Cardiac septum (tissue), 1 donor: ENCODE measurements at regions not wholly inside any gene's neighbourhood (a gene's known extent, or its start where the extent isn't known, plus 50 kb on each side); places are given as distances from the start of the nearest gene placed in this dataset.
"Not testable (repeated sequence)": the region's sequence is repeated elsewhere in the genome, so short reads cannot be mapped to it uniquely, and the experiment has no call there.

ENCODE experiments used
- DNase-seq: peaks from one replicate; pipeline ENCODE4 v3.0.0-alpha.2; 2020; ENCODE audit warnings: low spot score
- intact Hi-C: fragments of 100-400 bp; cut with DNase I; formaldehyde crosslinking; loops from one replicate; pipeline ENCODE4 v1.14.0; 2022
- donor health status: DM: no; HTN: no; CAD: no.

GRCh38 chr3:159650726-159651125, 337.9 kb upstream of the IL12A start:
- no peak for DNase-seq
- intact Hi-C loops = no loop called here

DNA sequence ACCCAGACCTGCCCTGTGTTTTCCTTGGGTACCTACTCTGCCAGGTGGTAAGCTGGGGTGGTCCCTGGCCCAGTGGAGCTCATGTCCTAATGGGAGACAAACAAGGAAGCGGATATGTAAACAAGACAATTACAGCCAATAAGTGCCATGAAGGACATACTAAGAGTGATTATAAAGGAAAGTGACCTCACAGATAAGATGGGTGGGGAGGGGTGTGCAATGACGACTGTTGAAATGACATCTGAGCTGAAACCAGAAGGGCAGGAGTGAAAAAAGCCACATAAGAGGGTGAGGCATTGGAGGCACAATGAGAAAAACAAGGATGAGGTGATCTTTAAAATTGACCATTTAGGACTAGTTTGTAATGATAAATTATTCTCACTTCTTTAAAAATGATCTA, 336.2 kb upstream of the IL12A start:
- no peak for DNase-seq
- intact Hi-C loops = no loop called here

DNA sequence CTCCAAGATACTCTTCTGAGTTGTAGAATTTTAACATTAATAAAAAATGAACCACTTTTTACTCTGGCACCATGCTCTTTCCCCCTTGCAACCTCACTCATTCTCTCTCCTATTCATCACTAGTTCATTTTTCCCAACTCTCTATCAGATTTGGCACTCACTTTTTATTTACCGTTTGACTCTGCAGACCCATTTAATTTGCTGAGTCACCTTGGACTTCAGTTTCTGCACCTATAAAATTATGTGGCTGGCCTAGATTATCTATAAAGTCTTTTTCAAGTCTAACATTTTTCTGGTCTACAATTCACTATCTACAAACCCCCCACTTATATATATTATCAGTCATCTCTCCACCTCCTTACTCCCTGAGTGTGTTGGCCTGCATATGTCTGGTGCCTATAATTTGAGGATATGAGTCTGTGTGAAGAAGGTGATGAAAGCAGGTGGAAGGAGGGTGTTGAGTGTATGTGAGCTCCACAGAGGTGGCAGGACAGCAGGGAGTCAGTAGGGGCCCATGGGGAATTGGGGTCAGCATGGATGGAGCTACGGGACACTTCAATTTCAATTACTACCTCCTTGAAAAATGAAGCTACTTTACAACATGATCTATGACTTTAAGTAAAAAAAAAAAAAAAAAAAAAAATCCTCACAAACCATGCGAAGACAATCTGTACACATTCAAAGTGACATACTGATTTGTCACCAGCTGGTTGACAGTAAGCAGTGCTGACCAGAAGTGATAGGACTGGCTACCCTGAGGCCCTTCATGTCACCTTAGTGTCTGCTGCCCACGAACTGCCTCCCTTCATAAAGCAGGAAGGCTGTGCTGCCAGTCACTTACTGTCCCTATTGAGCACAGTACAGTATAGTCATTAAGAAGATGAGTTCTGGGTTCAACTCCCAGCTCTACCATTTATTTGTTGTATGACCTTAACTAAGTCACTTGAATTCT, 334.2 kb upstream of the IL12A start:
- no peak for DNase-seq
- intact Hi-C loops = no loop called here

DNA sequence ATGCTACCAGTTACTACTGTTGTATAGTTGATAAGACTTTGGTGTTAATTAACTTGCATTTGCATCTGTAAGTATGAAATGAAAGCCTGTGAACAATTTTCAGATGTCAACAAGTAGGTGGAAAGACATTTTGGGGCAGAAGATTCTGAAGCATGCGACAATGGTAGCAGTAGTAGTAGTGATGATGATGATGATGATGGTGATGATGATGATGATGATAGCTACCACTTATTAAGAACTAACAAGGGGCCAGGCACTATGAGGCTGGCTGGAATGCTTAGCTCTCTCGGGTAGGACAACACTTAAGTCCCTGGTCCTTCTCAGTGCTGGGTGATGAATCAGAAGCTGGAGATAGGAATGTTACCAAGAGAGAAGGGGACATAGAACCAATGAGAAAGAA, 333.4 kb upstream of the IL12A start:
- intact Hi-C loops = no loop called here
- no peak for DNase-seq

DNA sequence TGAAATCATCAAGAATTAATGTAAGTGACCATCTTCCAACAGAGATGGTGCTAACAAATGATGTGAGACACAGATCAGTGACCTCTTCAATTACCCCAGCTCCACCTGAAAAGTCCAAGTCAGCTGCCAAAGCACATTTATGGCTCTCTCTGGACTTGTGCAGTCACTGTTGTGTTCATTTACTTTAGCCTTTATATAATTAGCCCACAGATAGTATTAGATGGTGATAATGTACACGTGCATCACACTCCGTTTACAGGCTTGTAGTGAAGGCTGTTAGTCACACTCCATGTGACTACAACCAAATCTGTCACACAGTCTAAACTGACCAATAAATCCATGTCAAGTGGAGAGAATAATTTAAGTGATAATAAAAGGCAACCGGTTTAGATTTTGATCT, 331.5 kb upstream of the IL12A start:
- no peak for DNase-seq
- intact Hi-C loops = no loop called here

GRCh38 chr3:159657629-159658028, 331.0 kb upstream of the IL12A start:
- DNase-seq = no peak
- intact Hi-C loops = no loop called here

DNA sequence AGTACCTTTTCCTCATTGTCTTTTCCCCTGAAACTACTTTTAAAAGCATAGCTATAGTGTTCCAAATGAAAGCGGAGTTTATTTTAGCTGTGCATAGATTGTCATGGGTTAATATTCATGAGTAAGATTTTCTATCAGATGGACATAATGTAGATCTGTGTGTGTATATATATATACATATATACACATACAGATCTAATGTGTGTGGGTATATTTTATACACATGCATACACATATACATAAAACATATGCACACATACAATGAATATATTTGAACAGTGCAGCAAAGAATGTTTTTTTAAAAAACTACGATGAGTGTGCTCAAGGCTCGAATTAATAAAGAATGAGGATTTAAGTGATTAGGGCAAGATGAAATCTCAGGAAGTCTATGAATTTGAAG, 328.3 kb upstream of the IL12A start:
- no peak for DNase-seq
- intact Hi-C loops = no loop called here

GRCh38 chr3:159660901-159661300, 327.7 kb upstream of the IL12A start:
- DNase-seq = no peak
- intact Hi-C loops = no loop called here

DNA sequence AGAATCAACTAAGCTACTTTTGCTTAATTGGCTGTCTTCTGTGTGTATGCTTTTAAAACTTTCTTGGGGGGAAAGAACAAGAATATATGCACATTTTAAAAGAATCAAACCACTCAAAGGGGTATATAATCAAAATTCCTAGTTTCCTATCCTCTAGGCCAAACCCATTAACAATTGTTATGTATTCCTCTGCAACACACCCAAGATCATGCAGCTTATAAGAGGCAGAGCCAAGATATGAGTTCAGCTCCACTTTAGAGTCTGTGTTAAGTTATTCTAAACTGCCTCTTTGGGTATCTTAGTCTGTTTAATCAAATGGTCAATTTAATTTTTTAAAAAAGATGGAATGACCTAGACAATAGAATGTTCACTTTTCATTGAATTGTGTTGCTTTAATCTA, 326.1 kb upstream of the IL12A start:
- DNase-seq = no peak
- intact Hi-C loops = no loop called here

- intact Hi-C loops = no loop called here
- no peak for DNase-seq
Observed at GRCh38 chr3:159664006-159664405, 324.6 kb upstream of the IL12A start.

- intact Hi-C loops = loop anchor here (5.0 kb wide), 1 partner anchor 42 kb away; no protein-coding TSS in a partner anchor
- DNase-seq = no peak
Observed at GRCh38 chr3:159664653-159665052, 324.0 kb upstream of the IL12A start.

DNA sequence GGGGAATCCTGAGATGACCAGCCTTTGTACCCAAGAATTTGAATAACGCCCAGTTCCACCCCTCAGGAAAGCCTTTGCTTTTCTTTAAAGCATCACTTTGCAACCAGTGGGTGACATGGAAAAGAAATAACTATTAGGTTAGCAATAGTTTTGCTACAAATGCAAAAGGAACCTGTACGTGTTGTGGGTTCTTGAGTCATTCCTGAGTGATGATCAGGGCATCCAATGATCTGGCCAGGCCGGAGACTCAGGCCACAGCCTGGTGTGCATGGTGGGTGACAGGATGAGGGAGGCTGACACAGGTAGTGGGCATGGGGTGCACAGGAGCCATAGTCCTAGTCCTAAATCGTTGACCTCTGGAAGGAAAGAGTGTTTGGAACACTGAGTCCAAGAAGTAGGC, 321.4 kb upstream of the IL12A start:
- intact Hi-C loops = loop anchor here (5.0 kb wide), 1 partner anchor 45 kb away; no protein-coding TSS in a partner anchor
- no peak for DNase-seq

- intact Hi-C loops = loop anchor here (2.0 to 5.0 kb wide), 2 partner anchors 46 to 96 kb away; no protein-coding TSS in a partner anchor
- DNase-seq = no peak
Observed at GRCh38 chr3:159668461-159668860, 320.2 kb upstream of the IL12A start.

DNA sequence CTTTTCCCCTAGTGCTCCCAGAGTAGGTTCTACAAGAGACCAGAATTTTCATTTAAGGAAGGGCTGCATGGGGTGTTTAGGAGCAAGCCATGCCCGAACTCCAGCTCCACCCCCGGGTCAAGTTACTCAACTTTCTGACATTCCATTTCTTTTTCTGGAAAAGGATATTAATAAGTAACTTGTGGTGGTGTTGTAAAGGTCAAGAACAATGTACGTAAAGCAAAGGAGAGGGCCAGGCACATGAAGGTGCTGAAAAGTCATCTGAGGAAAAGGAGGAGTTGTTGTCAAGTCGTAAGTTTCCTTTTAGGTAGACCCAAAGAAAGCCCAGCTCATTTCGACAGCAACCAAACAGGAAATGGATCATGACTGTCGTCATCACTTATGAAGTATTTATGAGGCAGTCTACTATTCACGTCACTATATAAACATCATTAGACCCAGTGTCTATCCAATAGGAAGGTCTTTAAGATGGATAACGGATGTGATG, 319.6 kb upstream of the IL12A start:
- no peak for DNase-seq
- intact Hi-C loops = loop anchor here (2.0 to 5.0 kb wide), 2 partner anchors 47 to 96 kb away; no protein-coding TSS in a partner anchor

- no peak for DNase-seq
- intact Hi-C loops = loop anchor here (2.0 to 5.0 kb wide), 2 partner anchors 47 to 95 kb away; no protein-coding TSS in a partner anchor
Observed at GRCh38 chr3:159669766-159670165, 318.9 kb upstream of the IL12A start.

GRCh38 chr3:159672728-159673688, 315.6 kb upstream of the IL12A start:
- intact Hi-C loops = no loop called here
- DNase-seq = no peak

GRCh38 chr3:159674583-159674982, 314.1 kb upstream of the IL12A start:
- intact Hi-C loops = no loop called here
- no peak for DNase-seq

- intact Hi-C loops = no loop called here
- no peak for DNase-seq
Observed at GRCh38 chr3:159675285-159675684, 313.4 kb upstream of the IL12A start.

DNA sequence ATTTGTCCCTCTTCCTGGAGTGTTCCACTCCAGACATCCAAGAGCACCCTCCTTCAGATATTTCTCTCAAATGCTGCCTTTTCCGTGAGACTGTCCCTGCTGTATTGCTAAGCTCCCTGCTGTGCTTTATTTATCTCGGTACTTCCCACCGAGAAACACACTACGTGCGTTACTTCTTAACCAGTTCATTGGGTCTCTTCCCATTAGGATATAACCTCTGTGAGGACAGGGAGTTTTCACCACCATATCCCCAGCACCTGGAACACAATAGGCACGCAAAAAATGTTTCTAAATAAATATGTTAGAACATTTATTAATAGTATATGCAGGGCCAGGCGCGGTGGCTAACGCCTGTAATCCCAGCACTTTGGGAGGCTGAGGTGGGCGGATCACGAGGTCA, 308.7 kb upstream of the IL12A start:
- DNase-seq = no peak
- intact Hi-C loops = no loop called here

DNA sequence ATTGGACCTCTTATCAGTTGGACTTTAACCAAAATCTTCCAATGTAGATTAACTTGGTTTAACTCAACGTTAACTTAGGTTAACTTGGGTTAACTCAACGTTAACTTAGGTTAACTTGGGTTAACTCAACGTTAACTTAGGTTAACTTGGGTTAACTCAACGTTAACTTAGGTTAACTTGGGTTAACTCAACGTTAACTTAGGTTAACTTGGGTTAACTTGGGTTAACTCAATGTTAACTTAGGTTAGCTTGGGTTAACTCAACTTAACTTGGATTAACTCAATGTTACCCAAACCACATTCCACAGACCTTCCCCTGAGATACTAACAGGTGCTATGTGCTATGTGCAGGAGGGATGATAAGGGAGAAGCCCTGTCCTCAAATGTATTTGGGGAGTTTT, 306.9 kb upstream of the IL12A start:
- intact Hi-C loops, DNase-seq: not testable (repeated sequence)
